ENCODE measurements at regions not wholly inside any gene's neighbourhood (a gene's known extent, or its start where the extent isn't known, plus 50 kb on each side); places are given as distances from the start of the nearest gene placed in this dataset.

- BruUV-seq (replicated peaks) = no TSS peak
- no peaks in the 10 kb centered on the region for H3K36me3 ChIP-seq (ENCODE audit: control insufficient read depth in 2 of 2, extremely low read depth in 1 of 2, insufficient read depth in 2 of 2, low read length in 2 of 2)
- dilution Hi-C loops (cut with MboI; ENCODE audit: extremely low pct_ligation_motif_present, low sequenced_read_pairs) (no loop called here), intact Hi-C loops (cut with micrococcal nuclease) (no loop called here)
- DNase-seq (ENCODE audit: low read depth, low spot score) = no peak
- ChIA-PET POLR2A (no interaction called here), CTCF (interaction anchor here (0.9 to 1.0 kb wide), 2 partner anchors 14 to 387 kb away, joined by 3 to 4 read pairs; no protein-coding TSS in a partner anchor)
- no peaks in the 10 kb centered on the region for H4K20me1 ChIP-seq (replicated peaks; ENCODE audit: control insufficient read depth, extremely low read depth, insufficient read depth, low read length)
- TF ChIP-seq GATA2 (IDR thresholded peaks at IDR 0.05; ENCODE audit: insufficient read depth, insufficient read length, low read depth, low read length) = no peak
- TF ChIP-seq MAX (IDR thresholded peaks at IDR 0.05; ENCODE audit: insufficient read depth, insufficient read length) = no peak
- no peak for TF ChIP-seq POLR2A (IDR thresholded peaks at IDR 0.05; ENCODE audit: low read depth, low read length)
- TF ChIP-seq JUN (IDR thresholded peaks at IDR 0.05; ENCODE audit: borderline replicate concordance, insufficient read depth, insufficient read length, low read depth) = no peak
- TF ChIP-seq FOS (IDR thresholded peaks at IDR 0.05; ENCODE audit: borderline replicate concordance, insufficient read depth, low read length) = no peak
- TF ChIP-seq POLR2AphosphoS5 (IDR thresholded peaks at IDR 0.05; ENCODE audit: insufficient read depth, low read depth, low read length) = no peak
- no peak for TF ChIP-seq MYC (IDR thresholded peaks at IDR 0.05; ENCODE audit: low read depth, low read length)
- TF ChIP-seq CTCF (IDR thresholded peaks at IDR 0.05; ENCODE audit: extremely low read depth in 1 of 2, insufficient read depth in 1 of 2, low read depth in 1 of 2, low read length in 2 of 2) = no peak
- no peak for TF ChIP-seq EZH2 (IDR thresholded peaks at IDR 0.05; ENCODE audit: borderline replicate concordance, low read depth, low read length, severe bottlenecking)
- no peaks in the 10 kb centered on the region for H3K4me1 ChIP-seq (ENCODE audit: control insufficient read depth, extremely low read depth, insufficient read depth, low read length)
- no peak overlapping the region for H3K27ac ChIP-seq (ENCODE audit: insufficient read depth, low read depth, low read length)
- no peak overlapping the region for H3K4me3 ChIP-seq (replicated peaks in 1 of 3; ENCODE audit: insufficient read depth in 1 of 3, low read depth in 1 of 3, low read length in 3 of 3)
- H3K27me3 ChIP-seq (ENCODE audit: control insufficient read depth in 2 of 2, insufficient read depth in 2 of 2, low read length in 2 of 2) = peaks cover 0 to 3% of the 10 kb centered on the region in 2 experiments
- H3K4me2 ChIP-seq (ENCODE audit: insufficient read depth, low read length) = no peak overlapping the region
- H2AFZ ChIP-seq (ENCODE audit: low read depth, low read length) = no peak overlapping the region
- H3K9me1 ChIP-seq (replicated peaks; ENCODE audit: control insufficient read depth, extremely low read depth, insufficient read depth, low read length) = no peaks in the 10 kb centered on the region
- FAIRE-seq = no peak
- H3K9ac ChIP-seq (replicated peaks; ENCODE audit: extremely low read depth, insufficient read depth, low read length) = no peak overlapping the region
- no peaks in the 10 kb centered on the region for H3K79me2 ChIP-seq (ENCODE audit: control insufficient read depth, insufficient read depth, low read length)
- no peaks in the 10 kb centered on the region for H3K9me3 ChIP-seq (replicated peaks; ENCODE audit: control insufficient read depth, insufficient read depth, low read length)
Measured at GRCh38 chr11:45384711-45385241, 98.6 kb upstream of the SYT13 start.

All from endothelial cell of umbilical vein (primary cell).